ENCODE measurements at regions not wholly inside any gene's neighbourhood (a gene's known extent, or its start where the extent isn't known, plus 50 kb on each side); places are given as distances from the start of the nearest gene placed in this dataset.

DNA sequence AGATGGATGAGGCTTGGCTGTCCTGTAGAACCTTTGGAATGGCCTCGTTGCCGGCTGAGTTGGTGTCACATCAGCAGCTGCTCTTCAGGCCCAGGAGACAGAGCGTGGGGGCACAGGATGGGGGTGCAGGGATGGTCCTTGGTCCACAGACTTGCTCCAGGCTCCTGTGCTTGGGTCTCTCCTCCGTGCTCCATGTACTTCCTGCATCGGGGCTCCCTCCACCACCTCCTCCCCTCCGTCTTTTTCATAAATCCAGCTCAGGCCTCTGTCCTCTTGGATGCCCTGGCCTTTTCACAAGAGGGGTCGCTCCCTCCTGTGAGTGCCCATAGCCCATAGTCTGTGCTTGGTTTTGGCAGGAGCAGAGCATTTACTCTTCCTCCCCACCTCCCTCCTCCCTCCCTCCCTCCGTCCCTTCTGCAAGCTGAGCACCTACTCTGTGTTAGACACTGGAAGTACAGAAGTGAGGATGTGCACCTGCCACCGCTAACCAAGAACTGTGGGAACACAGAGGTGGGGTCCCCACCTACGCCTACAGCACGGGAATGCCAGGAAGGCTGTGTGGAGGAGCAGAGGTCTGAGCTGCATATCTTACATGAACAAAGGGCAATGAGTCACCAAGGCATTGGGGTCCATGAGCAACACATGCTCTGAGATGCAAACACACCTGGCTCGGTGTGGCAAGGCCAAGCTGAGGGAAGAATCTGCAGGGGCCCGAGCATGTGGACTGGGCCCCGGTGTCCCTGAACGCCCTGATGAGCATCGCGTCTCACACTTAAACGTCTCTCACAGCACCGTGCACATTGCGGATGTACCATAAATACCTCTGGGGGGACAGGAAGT lies 458.7 kb upstream of the HS6ST1 start:
- no peaks in the 10 kb centered on the region for H3K9me2 ChIP-seq (ENCODE audit: insufficient read depth)
- POLR2A ChIA-PET (ENCODE audit: unreplicated experiment): no interaction called here

DNA sequence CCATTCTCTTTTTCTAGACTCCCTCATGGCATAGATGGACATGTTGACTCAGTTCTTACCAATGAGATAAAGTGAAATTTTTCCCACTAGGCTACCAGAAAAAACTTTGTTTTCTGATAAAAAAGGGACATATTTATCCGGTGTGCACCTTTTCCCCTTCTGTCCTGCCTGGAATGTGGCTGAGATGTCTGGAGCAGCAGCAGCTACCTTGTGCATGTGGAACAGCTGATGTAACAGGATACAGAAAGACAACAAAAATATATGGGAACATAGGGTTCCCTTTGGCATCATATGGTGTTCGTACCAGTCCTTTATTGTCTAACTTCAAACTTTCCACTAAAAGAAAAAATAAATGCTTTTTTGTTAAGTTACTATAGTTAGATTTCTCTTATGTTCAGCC lies 460.2 kb upstream of the HS6ST1 start:
- BruUV-seq (replicated peaks): no TSS peak
- Histone ChIP-seq H3K9me2 (ENCODE audit: insufficient read depth) (no peaks in the 10 kb centered on the region), H3F3A (ENCODE audit: insufficient read depth, low read depth) (no peaks in the 10 kb centered on the region), H3K4me1 (replicated peaks; ENCODE audit: insufficient read depth) (no peaks in the 10 kb centered on the region), H3K79me2 (ENCODE audit: low read depth) (no peaks in the 10 kb centered on the region), H3K36me3 (ENCODE audit: low read depth) (no peaks in the 10 kb centered on the region), H2AFZ (no peak overlapping the region), H4K20me1 (ENCODE audit: insufficient read depth) (no peaks in the 10 kb centered on the region), H3K9me3 (ENCODE audit: insufficient read depth, low read depth) (no peaks in the 10 kb centered on the region), H3K4me2 (no peak overlapping the region), H3K4me3 (no peak overlapping the region), H3K27me3 (ENCODE audit: insufficient read depth, low read depth) (peaks cover 83% of the 10 kb centered on the region), H3K27ac (no peak overlapping the region)
- ChIA-PET CTCF (no interaction called here), POLR2A (ENCODE audit: unreplicated experiment) (no interaction called here)
- intact Hi-C loops (cut with micrococcal nuclease; ENCODE audit: unreplicated experiment): no loop called here
- no peak for DNase-seq
- no peak for TF ChIP-seq EZH2 (IDR thresholded peaks at IDR 0.05; ENCODE audit: low read depth)
- TF ChIP-seq, protein P1, sequence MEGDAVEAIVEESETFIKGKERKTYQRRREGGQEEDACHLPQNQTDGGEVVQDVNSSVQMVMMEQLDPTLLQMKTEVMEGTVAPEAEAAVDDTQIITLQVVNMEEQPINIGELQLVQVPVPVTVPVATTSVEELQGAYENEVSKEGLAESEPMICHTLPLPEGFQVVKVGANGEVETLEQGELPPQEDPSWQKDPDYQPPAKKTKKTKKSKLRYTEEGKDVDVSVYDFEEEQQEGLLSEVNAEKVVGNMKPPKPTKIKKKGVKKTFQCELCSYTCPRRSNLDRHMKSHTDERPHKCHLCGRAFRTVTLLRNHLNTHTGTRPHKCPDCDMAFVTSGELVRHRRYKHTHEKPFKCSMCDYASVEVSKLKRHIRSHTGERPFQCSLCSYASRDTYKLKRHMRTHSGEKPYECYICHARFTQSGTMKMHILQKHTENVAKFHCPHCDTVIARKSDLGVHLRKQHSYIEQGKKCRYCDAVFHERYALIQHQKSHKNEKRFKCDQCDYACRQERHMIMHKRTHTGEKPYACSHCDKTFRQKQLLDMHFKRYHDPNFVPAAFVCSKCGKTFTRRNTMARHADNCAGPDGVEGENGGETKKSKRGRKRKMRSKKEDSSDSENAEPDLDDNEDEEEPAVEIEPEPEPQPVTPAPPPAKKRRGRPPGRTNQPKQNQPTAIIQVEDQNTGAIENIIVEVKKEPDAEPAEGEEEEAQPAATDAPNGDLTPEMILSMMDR (conservative IDR thresholded peaks at IDR 0.05): no peak

More for the DNA sequence above, 458.7 kb upstream of the HS6ST1 start:
- Histone ChIP-seq H2AFZ (no peak overlapping the region), H4K20me1 (ENCODE audit: insufficient read depth) (no peaks in the 10 kb centered on the region), H3K27ac (no peak overlapping the region), H3K9me3 (ENCODE audit: insufficient read depth, low read depth) (no peaks in the 10 kb centered on the region), H3K36me3 (ENCODE audit: low read depth) (no peaks in the 10 kb centered on the region), H3K27me3 (ENCODE audit: insufficient read depth, low read depth) (peaks cover 83% of the 10 kb centered on the region), H3F3A (ENCODE audit: insufficient read depth, low read depth) (no peaks in the 10 kb centered on the region), H3K4me3 (no peak overlapping the region), H3K4me1 (replicated peaks; ENCODE audit: insufficient read depth) (no peaks in the 10 kb centered on the region), H3K79me2 (ENCODE audit: low read depth) (no peaks in the 10 kb centered on the region), H3K4me2 (no peak overlapping the region)
- TF ChIP-seq, protein P1 (conservative IDR thresholded peaks at IDR 0.05): no peak
- TF ChIP-seq EZH2 (IDR thresholded peaks at IDR 0.05; ENCODE audit: low read depth): no peak
- no peak for DNase-seq
- intact Hi-C loops (cut with micrococcal nuclease; ENCODE audit: unreplicated experiment): no loop called here
- no TSS peak for BruUV-seq (replicated peaks)
- CTCF ChIA-PET: no interaction called here

DNA sequence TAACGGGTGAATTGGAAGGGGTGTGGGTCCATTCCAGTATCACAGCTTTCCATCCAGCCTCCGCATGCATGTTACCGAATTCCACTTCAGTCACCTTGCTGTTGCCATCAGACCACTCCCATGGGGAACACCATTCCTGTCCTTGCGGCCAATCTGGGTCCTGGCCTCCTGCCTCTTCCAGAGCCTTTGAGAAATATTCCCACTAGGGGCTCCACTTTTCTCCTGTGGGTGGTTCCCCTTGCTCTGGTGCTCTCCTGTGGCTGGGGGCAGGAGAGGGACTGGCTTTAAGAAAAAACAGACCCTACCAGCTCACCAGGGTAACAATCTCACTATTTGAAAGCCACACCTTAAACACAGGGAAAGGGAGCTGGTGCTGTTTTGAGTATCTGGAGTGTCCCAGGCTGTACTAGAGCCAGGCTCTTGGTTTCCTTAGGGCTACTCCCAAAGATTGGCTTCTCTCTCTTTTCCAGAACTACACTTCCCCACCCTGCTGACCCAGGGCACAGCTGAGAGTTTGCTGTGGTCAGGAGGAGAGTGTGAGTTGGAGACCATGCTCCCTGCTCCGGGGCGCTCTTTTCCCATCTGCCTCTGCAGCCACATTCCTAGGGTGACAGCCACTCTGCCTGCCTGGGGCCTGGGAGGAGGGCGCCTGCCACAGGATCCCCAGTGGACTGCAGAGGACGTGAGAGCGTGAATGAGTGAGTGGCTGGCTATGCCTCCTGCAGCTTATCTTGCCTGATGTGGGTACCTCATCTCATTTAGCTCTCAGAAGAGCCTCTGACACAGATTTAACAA lies 460.8 kb upstream of the HS6ST1 start:
- intact Hi-C loops (cut with micrococcal nuclease; ENCODE audit: unreplicated experiment): no loop called here
- no peak overlapping the region for H2AFZ ChIP-seq
- POLR2A ChIA-PET (ENCODE audit: unreplicated experiment): no interaction called here

More for the DNA sequence above, 460.8 kb upstream of the HS6ST1 start:
- Histone ChIP-seq H3K9me2 (ENCODE audit: insufficient read depth) (no peaks in the 10 kb centered on the region), H3F3A (ENCODE audit: insufficient read depth, low read depth) (no peaks in the 10 kb centered on the region), H3K4me1 (replicated peaks; ENCODE audit: insufficient read depth) (no peaks in the 10 kb centered on the region), H4K20me1 (ENCODE audit: insufficient read depth) (no peaks in the 10 kb centered on the region), H3K9me3 (ENCODE audit: insufficient read depth, low read depth) (no peaks in the 10 kb centered on the region), H3K27me3 (ENCODE audit: insufficient read depth, low read depth) (peaks cover 83% of the 10 kb centered on the region), H3K4me3 (no peak overlapping the region), H3K4me2 (no peak overlapping the region), H3K79me2 (ENCODE audit: low read depth) (no peaks in the 10 kb centered on the region), H3K36me3 (ENCODE audit: low read depth) (no peaks in the 10 kb centered on the region), H3K27ac (no peak overlapping the region)
- CTCF ChIA-PET: no interaction called here
- no peak for DNase-seq
- TF ChIP-seq, protein P1 (conservative IDR thresholded peaks at IDR 0.05): no peak
- no TSS peak for BruUV-seq (replicated peaks)
